GM19035 (cell line): ENCODE measurements at regions not wholly inside any gene's neighbourhood (a gene's known extent, or its start where the extent isn't known, plus 50 kb on each side); places are given as distances from the start of the nearest gene placed in this dataset.
A peak's percentile ranks its signal among the peaks of the same experiment; 100 is the strongest.

Source experiments
- ATAC-seq: cut with Tn5 transposase; IDR thresholded peaks from one replicate; pipeline ENCODE4 v1.9.1; 2021; ENCODE audit not compliant: unreplicated experiment

GRCh38 chr15:79656151-79657000 lies 224.2 kb downstream of the MINAR1 start:
- no peak for ATAC-seq

DNA sequence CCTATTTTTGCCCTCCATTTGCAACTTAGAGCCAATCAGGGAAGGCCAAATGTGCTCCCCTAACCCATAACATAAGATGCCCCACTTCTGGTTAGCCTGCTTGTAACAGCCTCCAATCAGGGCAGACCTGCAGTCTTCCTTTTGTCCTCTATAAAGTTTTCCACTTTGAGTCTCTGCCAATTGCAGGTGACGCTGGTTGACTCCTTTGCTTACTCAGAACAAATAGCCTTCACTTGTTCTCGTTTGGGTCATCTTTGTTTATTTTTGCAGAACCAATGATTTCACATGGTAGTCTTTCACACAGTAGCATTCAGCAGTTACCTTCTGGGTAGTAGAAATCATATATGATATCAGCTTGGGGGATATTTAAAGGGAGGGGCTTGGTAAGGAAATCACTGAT lies 225.6 kb downstream of the MINAR1 start:
- no peak for ATAC-seq

- no peak for ATAC-seq
These were observed 227.6 kb downstream of the MINAR1 start for GRCh38 chr15:79659691-79660090.

GRCh38 chr15:79661411-79661810 lies 229.3 kb downstream of the MINAR1 start:
- ATAC-seq: no peak

- peak; percentile 69 for ATAC-seq
These were observed 223.2 kb downstream of the MTHFS start for GRCh38 chr15:79673416-79674123.

DNA sequence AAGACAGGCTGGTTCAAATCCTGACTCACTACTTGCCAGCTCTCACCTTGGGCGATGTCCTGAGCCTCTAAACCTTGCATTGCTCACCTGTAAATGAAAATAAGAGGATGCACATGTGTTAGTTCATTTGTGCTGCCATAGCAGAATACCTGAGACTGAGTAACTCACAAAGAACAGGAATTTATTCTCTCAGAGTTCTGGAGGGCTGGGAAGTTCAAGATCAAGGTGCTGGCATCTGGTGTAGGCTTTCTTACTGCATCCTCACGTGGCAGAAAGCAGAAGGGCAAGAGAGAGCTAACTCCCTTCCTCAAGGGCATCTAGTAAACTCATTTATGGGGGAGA lies 222.7 kb downstream of the MTHFS start:
- no peak for ATAC-seq

GRCh38 chr15:79675982-79676381 lies 220.8 kb downstream of the MTHFS start:
- ATAC-seq: no peak

- ATAC-seq: no peak
These were observed 220.2 kb downstream of the MTHFS start for GRCh38 chr15:79676621-79677020.

DNA sequence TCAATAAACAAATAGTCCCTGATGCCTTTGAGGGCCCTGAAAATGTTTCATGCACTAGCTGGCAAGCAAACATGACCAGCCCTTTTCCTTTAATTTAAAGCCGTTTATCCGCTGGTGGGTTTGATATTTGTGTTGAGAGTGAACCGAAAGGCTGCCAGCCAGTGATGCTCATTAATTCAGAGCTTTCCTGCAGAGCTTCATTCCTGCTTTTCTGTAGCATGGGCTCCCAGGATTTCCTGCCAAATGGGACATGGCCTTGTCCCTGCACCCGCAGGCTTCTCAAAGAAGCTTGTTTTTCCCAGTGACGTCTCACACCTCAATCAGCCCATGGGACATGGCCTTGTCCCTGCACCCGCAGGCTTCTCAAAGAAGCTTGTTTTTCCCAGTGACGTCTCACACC lies 219.6 kb downstream of the MTHFS start:
- no peak for ATAC-seq

GRCh38 chr15:79678032-79678701 lies 218.6 kb downstream of the MTHFS start:
- ATAC-seq: no peak

DNA sequence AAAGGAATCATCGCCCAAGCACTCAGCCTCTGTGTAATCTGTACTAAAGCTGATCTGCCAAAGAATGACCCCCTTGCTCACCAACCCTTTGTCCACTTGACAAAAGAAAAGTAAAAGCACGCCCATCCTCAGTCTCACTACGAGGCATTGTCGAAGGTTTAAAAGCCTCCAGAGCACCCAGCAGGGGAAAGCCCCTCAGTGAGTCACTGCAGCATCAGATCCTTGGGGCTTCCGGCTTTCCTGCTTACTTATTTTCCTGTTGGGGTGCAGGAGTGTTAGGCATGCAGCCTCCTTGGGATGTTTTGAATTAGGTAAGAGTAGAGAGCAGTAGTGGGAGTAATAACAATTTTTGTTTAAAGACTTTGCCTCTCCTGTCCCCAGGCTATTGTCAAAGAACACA lies 216.1 kb downstream of the MTHFS start:
- no peak for ATAC-seq

- no peak for ATAC-seq
These were observed 214.5 kb downstream of the MTHFS start for GRCh38 chr15:79682285-79682684.

DNA sequence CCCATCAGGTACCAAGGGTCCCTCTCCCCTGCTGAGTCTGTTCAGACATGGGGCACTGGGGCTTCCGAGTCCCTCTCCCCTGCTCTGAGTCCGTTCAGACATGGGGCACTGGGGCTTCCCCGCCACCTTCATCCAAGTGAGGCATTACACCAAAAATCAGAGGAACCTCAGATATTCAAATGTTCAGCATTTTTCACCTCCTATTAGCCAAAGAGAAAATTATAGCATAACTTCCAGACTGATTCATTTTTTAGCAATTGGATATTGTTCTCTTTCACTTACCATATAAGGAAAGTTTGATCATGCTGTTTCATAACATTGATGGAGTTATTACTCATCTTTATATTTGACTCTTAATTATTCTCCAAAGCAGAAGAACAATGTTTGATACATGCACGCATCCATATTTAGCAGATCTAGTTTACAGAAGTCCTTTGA lies 213.9 kb downstream of the MTHFS start:
- no peak for ATAC-seq

DNA sequence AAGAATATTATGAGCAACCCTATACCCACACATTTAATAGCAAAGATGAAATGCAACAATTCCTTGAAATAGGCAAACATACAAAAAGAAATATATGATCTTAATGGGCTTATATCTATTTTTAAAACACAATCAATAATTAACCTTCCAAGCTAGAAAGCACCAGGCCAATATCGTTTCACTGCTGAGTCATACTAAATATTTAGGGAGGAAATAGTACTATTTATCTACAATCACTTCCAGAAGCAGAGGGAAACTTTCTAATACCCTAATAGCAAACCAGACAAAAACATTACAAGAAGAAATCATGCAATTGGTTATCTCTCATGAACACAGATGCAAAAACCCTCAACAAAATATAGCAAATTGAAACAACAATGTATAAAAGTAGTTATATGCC lies 207.8 kb downstream of the MTHFS start:
- ATAC-seq: no peak

- ATAC-seq: no peak
These were observed 195.8 kb downstream of the MTHFS start for GRCh38 chr15:79700951-79701480.

DNA sequence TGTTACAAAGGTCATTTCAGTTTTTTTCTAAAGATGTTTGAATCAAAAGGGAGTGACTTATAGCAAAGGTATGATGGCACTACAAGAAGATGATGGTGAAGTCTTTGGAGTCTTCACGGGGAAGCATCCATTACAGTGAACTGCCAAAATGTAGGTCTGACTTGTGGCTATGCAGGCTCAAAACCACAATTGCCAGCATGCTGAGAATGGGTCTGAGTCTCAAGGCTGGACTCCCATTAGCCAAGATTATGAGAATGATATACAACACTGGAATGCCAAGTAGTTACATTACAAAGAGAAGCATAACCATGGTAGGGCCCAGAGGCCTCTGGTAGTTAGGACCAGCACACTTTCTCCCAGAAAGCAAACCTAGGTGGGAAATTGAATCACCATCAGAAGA lies 194.2 kb downstream of the MTHFS start:
- no peak for ATAC-seq

DNA sequence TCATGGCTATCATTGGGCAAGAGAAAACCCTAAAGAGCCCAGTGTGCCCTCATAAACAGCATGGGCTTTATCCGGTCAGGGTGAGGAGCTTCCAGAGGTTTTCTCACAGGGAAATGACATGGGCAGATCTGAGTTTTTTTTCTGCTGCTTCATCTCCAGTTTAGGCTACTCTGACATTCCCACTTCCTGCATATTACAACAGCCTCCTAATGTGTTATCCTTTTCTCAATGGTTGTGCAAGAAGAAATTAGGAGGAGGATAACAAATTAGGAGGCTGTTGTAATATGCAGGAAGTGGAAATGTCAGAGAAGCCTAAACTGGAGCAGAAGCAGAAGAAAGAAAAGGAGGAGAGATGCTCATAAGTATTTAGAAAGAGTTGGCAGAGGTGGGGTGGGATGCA lies 175.6 kb downstream of the MTHFS start:
- ATAC-seq: no peak

DNA sequence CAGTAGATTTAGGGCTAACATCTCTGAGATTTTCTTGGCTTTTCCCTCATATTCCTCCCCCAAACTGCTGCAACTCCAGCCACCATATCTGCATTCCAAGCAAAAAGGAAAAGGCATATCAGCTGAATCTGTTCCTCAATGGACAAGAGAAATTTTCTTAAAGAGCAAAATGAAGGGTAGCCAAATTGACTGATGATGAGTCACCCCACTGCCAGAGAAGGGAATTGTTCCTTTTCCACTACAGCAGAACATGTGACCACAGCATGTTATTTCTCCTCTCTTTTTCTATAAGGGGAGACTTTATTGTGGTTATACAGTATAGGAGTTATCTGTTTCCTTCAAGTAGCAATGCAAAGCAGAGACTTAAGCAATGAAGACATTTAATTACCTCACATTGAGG lies 172.5 kb downstream of the MTHFS start:
- ATAC-seq: no peak

DNA sequence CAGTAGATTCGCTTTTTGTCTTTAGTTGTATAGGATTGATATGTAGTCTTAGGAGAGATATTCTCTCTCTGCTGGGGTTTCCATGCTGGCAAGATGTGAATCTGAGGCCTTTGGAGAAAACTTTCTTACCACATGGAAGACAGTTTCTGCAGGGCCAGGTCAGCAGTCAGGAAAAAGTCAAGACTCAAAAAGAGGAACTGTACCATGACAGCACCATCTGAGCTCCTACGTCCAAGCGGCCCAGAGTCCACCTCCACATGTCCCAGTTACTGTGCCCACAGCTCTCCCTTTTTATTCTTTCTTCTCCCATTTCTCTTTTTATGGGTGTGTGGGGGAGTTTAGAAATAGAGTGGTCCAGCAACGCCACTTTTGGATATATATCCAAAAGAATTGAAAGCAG lies 172.0 kb downstream of the MTHFS start:
- no peak for ATAC-seq

DNA sequence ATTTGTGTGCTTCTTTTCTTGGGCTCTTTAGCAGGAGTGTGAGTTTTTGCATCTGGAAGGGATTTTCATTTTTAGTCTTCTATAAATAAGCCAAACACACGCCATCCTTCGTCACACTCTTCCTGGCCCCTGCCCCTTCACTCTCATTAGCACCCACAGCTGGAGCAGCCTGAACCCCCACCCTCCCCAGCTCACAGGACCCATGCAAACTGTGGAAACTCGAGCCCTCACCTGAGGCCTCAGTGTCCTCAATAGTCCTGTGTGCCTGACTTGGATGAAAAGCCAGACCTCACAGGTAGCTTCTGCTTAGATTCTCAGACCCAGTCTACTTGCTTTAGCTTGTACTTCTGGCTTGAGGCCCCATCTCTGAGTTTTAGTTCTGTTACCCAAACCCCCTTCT lies 167.9 kb downstream of the MTHFS start:
- ATAC-seq: no peak

DNA sequence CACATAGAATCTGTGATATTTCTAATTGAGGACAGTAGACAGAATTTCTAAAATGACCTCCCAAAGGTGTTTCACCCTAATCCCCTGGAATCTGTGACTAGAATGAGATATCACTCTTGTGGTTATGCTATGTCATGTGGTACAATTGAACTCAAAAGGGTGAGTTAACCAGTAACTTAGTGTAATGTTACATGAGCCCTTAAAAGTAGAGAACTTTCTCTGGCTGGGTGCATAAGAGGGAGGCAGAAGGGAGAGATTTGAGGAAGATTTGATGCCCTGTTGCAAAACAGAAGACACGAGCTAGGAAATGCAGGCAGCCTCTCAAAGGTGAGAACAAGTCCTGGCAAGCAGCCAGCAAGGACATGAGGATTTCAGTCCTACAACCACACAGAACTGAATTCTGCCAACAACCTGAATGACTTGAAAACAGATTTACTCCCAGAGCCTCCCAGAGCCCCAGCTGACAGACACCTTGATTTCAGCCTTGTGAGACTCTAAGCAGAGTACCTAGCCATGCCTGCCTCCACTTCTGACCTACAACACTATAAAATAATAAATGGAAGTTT lies 160.3 kb downstream of the MTHFS start:
- no peak for ATAC-seq
